ENCODE measurements at regions not wholly inside any gene's neighbourhood (a gene's known extent, or its start where the extent isn't known, plus 50 kb on each side); places are given as distances from the start of the nearest gene placed in this dataset.

DNA sequence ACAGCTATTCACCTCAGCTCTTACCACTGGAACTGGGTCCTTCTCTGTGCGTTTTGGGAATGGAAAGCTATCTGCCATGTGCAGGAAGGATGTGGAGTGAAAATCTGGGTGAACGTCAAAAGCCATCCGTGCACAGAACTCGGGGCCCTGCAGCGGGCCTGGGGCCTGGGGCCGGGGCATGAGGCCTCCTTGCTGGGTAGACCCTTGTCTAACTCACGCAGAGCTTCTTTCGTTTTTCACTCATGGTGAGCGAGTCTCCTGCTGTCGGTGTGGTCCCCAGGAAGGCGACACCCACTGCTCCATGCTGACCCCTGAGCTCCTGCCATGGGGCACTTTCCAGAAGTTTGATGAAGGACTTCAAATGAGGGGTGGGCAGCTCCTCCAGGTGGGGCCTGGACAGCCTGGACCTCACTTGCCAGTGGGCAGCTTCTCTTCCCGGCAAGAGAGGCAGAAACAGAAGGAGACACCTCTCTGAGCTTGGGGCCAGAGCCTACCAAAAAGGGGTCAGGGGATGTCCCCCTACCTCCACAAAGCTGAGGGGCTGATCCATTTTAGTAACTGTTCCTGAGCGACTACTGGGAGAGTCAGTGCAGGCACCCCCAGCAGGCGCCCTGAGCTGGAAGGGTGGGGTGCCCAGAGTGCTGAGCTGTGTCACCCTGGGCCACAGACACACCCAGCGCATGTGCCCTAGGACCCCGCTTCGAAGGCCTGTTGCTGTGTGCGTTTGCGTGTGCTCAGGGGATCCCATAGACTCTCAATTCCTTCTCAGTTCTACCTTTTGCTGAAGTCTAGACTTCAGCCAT lies 117.7 kb upstream of the HDAC4 start:
- ChIA-PET CTCF (interaction anchor here (1.1 kb wide), 1 partner anchor 12 kb away, joined by 3 read pairs; no protein-coding TSS in a partner anchor), RAD21 (ENCODE audit: unreplicated experiment) (no interaction called here), POLR2A (no interaction called here), SMC1A (ENCODE audit: uncharacterized antibody, unreplicated experiment) (interaction anchor here (0.6 kb wide), 1 partner anchor 22 kb away, joined by 3 read pairs; no protein-coding TSS in a partner anchor)
- Histone ChIP-seq H3K4me2 (ENCODE audit: control insufficient read depth, insufficient read depth) (no peak overlapping the region), H4K20me1 (ENCODE audit: control insufficient read depth, insufficient read depth) (no peaks in the 10 kb centered on the region), H3K9me3 (replicated peaks; ENCODE audit: control insufficient read depth, insufficient read depth, low read length) (no peaks in the 10 kb centered on the region), H3K4me3 (no peak overlapping the region), H3K4me1 (ENCODE audit: control insufficient read depth, insufficient read depth, low read length) (no peaks in the 10 kb centered on the region), H3K9ac (ENCODE audit: control insufficient read depth, insufficient read depth, low read length) (no peak overlapping the region), H3K27me3 (replicated peaks in 1 of 2; ENCODE audit: control insufficient read depth in 2 of 2, insufficient read depth in 2 of 2, low read length in 1 of 2) (no peaks in the 10 kb centered on the region; a peak in 1 of 4 replicates), H2AFZ (ENCODE audit: control insufficient read depth, low read depth, low read length) (no peak overlapping the region), H3K36me3 (ENCODE audit: control insufficient read depth in 2 of 2, insufficient read depth in 2 of 2, low read length in 1 of 2) (no peaks in the 10 kb centered on the region), H3K79me2 (ENCODE audit: control insufficient read depth, insufficient read depth, low read length) (no peaks in the 10 kb centered on the region), H3K27ac (ENCODE audit: control insufficient read depth, insufficient read depth) (no peak overlapping the region)
- intact Hi-C loops (cut with micrococcal nuclease; ENCODE audit: unreplicated experiment) = no loop called here
- ATAC-seq (no peak), FAIRE-seq (no peak), DNase-seq (ENCODE audit: low read depth, low spot score) (no peak)
- in situ Hi-C loops (cut with MboI) = no loop called here
- WGBS (ENCODE audit: insufficient coverage, insufficient replicate concordance, low lambda C conversion rate, missing lambda C conversion rate) = 11% methylated on average over 19 of the region's 19 CpGs
- BruUV-seq (replicated peaks) = no TSS peak
- TF ChIP-seq FOS (IDR thresholded peaks at IDR 0.05; ENCODE audit: borderline replicate concordance, extremely low read depth, insufficient read length) = no peak
- TF ChIP-seq TARDBP (IDR thresholded peaks at IDR 0.05; ENCODE audit: borderline replicate concordance) = no peak
- TF ChIP-seq, protein P1, sequence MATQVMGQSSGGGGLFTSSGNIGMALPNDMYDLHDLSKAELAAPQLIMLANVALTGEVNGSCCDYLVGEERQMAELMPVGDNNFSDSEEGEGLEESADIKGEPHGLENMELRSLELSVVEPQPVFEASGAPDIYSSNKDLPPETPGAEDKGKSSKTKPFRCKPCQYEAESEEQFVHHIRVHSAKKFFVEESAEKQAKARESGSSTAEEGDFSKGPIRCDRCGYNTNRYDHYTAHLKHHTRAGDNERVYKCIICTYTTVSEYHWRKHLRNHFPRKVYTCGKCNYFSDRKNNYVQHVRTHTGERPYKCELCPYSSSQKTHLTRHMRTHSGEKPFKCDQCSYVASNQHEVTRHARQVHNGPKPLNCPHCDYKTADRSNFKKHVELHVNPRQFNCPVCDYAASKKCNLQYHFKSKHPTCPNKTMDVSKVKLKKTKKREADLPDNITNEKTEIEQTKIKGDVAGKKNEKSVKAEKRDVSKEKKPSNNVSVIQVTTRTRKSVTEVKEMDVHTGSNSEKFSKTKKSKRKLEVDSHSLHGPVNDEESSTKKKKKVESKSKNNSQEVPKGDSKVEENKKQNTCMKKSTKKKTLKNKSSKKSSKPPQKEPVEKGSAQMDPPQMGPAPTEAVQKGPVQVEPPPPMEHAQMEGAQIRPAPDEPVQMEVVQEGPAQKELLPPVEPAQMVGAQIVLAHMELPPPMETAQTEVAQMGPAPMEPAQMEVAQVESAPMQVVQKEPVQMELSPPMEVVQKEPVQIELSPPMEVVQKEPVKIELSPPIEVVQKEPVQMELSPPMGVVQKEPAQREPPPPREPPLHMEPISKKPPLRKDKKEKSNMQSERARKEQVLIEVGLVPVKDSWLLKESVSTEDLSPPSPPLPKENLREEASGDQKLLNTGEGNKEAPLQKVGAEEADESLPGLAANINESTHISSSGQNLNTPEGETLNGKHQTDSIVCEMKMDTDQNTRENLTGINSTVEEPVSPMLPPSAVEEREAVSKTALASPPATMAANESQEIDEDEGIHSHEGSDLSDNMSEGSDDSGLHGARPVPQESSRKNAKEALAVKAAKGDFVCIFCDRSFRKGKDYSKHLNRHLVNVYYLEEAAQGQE (IDR thresholded peaks at IDR 0.05; ENCODE audit: low read depth, low read length) = no peak
- TF ChIP-seq, protein P2, sequence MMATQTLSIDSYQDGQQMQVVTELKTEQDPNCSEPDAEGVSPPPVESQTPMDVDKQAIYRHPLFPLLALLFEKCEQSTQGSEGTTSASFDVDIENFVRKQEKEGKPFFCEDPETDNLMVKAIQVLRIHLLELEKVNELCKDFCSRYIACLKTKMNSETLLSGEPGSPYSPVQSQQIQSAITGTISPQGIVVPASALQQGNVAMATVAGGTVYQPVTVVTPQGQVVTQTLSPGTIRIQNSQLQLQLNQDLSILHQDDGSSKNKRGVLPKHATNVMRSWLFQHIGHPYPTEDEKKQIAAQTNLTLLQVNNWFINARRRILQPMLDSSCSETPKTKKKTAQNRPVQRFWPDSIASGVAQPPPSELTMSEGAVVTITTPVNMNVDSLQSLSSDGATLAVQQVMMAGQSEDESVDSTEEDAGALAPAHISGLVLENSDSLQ (IDR thresholded peaks at IDR 0.05) = no peak
- TF ChIP-seq SRF (IDR thresholded peaks at IDR 0.05; ENCODE audit: low read depth in 2 of 2, low read length in 2 of 2) = no peak
- TF ChIP-seq NRF1 (conservative IDR thresholded peaks at IDR 0.05; ENCODE audit: low read depth, low read length) = no peak
- TF ChIP-seq, protein P3, sequence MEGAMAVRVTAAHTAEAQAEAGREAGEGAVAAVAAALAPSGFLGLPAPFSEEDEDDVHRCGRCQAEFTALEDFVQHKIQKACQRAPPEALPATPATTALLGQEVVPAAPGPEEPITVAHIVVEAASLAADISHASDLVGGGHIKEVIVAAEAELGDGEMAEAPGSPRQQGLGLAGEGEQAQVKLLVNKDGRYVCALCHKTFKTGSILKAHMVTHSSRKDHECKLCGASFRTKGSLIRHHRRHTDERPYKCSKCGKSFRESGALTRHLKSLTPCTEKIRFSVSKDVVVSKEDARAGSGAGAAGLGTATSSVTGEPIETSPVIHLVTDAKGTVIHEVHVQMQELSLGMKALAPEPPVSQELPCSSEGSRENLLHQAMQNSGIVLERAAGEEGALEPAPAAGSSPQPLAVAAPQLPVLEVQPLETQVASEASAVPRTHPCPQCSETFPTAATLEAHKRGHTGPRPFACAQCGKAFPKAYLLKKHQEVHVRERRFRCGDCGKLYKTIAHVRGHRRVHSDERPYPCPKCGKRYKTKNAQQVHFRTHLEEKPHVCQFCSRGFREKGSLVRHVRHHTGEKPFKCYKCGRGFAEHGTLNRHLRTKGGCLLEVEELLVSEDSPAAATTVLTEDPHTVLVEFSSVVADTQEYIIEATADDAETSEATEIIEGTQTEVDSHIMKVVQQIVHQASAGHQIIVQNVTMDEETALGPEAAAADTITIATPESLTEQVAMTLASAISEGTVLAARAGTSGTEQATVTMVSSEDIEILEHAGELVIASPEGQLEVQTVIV (IDR thresholded peaks at IDR 0.05; ENCODE audit: borderline replicate concordance, partially characterized antibody) = no peak
- TF ChIP-seq POLR2AphosphoS2 (IDR thresholded peaks at IDR 0.05; ENCODE audit: low read depth, low read length) = no peak
- TF ChIP-seq SIN3A (IDR thresholded peaks at IDR 0.05; ENCODE audit: low read depth, low read length) = no peak
- no peak for TF ChIP-seq DPF2 (IDR thresholded peaks at IDR 0.05)
- TF ChIP-seq HDGF (IDR thresholded peaks at IDR 0.05) = no peak
- TF ChIP-seq EP300 (IDR thresholded peaks at IDR 0.05; ENCODE audit: borderline replicate concordance in 1 of 2, control insufficient read depth in 1 of 2, low read depth in 2 of 2, low read length in 2 of 2) = no peak
- TF ChIP-seq, protein P4, sequence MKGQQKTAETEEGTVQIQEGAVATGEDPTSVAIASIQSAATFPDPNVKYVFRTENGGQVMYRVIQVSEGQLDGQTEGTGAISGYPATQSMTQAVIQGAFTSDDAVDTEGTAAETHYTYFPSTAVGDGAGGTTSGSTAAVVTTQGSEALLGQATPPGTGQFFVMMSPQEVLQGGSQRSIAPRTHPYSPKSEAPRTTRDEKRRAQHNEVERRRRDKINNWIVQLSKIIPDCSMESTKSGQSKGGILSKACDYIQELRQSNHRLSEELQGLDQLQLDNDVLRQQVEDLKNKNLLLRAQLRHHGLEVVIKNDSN (IDR thresholded peaks at IDR 0.05; ENCODE audit: borderline replicate concordance, extremely low read length, insufficient read depth, low read depth, low read length) = no peak
- TF ChIP-seq NFYB (IDR thresholded peaks at IDR 0.05; ENCODE audit: insufficient read depth, low read depth, low read length) = no peak
- no peak for TF ChIP-seq SPI1 (IDR thresholded peaks at IDR 0.05; ENCODE audit: borderline replicate concordance, insufficient read depth, low read depth, low read length)

Measured in GM12878 (cell line).